GM18951 (cell line): ENCODE measurements at regions not wholly inside any gene's neighbourhood (a gene's known extent, or its start where the extent isn't known, plus 50 kb on each side); places are given as distances from the start of the nearest gene placed in this dataset.

ENCODE experiments used
- POLR2A ChIP-seq: IDR thresholded peaks from 4 replicates; pipeline ENCODE4 v1.6.1; 2011; ENCODE audit warnings: mild to moderate bottlenecking; ENCODE audit not compliant: insufficient read length, insufficient read depth; ENCODE audit errors: extremely low read depth
- in situ Hi-C: fragments of 300-500 bp; cut with MboI; formaldehyde crosslinking; loops from one replicate; pipeline ENCODE4 v1.12.0; 2022; ENCODE audit warnings: low sequenced_read_pairs, mixed read lengths, inconsistent platforms; ENCODE audit not compliant: unreplicated experiment

DNA sequence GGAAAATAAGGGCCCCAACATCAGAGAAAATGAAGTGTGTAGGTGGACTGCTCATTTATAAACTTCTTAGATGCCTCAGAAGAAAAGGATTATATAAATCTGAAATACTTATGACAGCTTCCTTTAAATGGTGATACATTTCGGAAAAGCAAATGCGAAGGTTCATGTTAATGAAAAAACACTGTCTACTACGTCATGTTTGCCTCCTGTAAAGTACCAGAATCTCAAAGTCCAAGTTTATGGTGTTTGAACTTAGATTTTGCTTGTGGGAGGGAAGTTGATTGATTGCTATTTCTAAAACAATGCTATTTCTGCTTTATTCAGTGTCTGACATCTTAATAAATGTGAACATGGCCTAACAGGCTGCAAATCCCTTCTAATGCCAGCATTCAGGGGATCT, 514.6 kb downstream of the ZNF608 start:
- no peak for TF ChIP-seq POLR2A
- in situ Hi-C loops, result no loop called here

DNA sequence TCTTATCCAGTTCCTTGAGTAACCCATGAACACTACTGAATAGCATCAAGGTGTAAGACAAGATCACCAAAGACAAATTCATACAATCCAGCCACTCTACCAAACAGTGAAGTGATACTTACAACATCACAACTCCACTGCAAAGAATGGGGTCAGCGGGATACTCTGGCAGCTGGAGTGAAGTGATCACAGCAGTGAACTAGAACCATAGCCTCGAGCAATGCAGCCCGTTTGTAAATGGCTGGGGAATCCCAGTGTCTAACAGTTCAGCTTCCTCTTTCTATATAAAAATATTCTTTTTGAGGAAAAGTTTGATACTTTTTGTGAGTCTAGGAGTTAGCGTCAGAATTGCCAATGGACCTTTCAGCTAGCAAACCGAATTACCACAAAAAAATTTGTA, 515.2 kb downstream of the ZNF608 start:
- in situ Hi-C loops, result no loop called here
- no peak for TF ChIP-seq POLR2A

DNA sequence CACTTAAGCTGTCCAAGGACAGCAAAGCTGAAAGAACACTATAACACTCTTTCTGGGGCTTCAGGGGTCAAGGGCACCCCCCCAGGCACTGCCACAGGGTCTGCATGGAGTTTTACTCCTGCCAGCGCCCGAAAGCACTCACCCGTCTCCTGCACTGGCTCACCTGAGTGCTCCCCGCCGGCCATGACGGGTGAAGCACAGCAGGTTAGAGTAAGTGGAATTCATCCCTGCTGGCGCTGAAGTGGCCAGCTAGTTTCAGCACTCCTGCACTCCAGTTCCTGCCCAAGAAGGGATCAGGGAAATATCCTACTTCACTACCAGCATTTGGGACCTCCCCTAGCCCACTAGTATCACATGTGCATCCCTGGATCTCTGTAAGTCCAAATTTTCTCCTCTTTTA, 516.0 kb downstream of the ZNF608 start:
- in situ Hi-C loops, result no loop called here

DNA sequence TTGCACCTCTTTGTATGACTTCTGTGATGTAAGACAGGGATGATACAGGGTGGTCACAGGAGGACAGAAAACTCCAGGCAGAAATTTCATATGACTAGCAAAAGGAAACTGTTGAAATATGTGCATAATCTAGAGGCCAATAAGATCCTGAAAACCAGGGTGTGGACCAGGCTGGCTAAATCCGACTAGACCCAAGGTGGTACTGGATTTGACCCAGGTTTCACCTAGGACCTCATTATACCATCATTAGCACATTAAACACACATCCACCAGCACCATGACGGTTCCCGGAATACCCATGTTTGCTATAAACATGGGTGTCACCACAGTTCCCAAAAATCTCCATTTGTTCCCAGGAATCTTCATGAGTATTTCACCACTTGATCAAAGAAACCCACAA, 517.1 kb downstream of the ZNF608 start:
- in situ Hi-C loops, result no loop called here
- TF ChIP-seq POLR2A, result no peak

More for the DNA sequence above, 516.0 kb downstream of the ZNF608 start:
- no peak for TF ChIP-seq POLR2A

DNA sequence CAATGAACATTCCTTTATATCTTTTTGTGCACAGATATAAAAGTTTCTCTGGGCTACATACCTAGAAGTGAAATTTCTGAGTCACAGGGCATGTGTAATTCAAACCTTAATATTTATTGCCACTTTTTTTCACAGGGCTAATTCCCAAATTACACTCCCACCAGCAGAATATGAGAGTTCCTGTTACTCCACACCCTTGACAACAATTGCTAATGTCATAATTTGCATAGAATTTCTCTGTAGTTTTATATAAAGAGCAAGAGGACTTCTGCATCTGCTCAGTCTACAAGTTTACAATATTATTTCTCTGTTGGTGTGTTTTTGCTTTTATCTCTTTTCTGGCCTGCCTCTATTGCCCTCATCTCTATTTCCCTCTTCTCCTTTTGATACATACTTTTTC, 518.5 kb downstream of the ZNF608 start:
- TF ChIP-seq POLR2A, result no peak
- in situ Hi-C loops, result no loop called here

DNA sequence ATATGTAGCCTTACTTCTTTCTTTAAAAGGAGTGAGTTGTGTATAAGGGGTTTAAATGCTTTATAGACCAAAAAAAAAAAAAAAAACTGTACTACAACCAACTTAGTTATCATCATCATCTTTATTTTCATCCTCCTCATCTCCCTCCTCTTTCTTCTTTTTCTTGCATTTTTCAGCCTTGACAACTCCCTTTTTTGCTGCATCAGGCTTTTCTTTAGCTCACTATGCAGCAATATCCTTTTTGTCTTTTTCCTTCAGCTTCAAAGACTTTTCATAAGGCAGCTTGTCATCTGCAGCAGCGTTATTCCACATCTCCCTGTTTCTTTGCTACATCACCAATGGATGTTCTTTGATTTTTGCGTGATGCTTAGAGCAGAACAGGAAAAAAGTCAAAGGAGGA, 526.0 kb downstream of the ZNF608 start:
- no peak for TF ChIP-seq POLR2A
- in situ Hi-C loops, result no loop called here

DNA sequence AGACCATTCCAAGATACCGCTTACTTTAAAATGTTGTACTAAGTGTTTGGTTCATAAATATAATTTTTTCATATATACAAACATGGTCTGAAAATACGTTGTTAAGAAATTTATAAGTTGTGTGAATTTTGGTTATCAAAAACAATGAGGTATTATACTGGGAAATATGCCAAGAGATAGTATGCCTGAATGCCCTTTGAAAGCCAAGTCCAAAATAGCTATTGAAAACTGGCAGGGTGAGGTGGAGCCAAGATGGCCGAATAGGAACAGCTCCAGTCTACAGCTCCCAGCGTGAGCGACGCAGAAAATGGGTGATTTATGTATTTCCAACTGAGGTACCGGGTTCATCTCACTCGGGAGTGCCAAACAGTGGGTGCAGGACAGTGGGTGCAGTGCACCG, 533.5 kb downstream of the ZNF608 start:
- TF ChIP-seq POLR2A, result no peak
- in situ Hi-C loops, result no loop called here

DNA sequence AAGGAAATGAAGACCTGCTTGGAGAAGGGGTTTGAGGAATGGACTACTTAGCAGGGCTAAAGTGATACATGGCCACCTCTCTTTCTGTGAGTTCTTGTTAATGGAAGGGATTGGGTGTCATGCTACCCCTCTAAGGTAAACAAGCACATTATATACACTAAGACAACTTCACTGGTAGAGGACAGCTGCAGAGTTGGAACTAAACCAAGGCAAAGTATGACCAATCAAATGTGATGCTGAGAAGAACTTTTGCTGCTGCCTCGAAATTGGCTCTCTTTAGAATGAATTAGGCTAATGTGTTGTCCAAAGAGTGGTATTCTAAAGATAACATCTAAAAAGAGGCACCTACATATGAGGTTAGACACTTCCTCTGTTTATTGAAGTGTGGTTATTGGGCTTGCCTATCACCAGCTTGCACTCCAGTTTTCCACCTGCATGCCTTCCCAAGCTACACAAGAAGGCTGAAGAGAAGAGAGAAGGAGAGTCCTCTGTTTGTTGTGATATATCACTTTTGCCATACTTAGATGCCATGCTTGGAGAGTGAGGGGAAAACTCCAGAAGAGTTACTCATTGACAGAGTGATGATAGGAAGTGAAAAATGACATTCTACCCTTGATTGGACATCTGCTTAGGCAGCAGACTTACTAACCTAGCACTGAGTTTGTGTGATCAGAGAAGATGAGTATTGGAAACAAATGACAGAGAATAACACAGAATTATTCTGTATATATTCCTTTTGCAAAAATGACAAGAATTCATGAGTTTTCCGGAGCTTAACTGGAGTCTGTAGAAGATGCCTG, 536.1 kb downstream of the ZNF608 start:
- in situ Hi-C loops, result no loop called here
- no peak for TF ChIP-seq POLR2A

DNA sequence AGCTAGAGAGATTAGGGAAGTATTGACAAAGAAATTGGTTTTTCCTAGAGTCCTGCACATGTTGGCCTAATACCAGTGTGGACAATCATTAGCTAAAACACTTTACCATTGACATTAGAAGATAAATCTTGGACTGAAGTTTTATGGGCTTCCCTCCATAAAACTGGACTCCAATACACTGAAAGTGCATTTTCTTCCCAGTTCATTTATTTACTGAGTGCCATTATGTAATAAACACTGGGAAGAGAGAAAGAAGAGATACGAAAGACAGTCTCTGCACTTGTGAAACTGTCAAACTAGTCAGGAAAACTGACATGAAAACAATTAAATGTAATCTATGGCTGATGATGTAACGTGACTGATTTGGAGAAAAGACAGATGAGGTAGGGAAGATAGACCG, 539.3 kb downstream of the ZNF608 start:
- TF ChIP-seq POLR2A, result no peak
- in situ Hi-C loops, result no loop called here

DNA sequence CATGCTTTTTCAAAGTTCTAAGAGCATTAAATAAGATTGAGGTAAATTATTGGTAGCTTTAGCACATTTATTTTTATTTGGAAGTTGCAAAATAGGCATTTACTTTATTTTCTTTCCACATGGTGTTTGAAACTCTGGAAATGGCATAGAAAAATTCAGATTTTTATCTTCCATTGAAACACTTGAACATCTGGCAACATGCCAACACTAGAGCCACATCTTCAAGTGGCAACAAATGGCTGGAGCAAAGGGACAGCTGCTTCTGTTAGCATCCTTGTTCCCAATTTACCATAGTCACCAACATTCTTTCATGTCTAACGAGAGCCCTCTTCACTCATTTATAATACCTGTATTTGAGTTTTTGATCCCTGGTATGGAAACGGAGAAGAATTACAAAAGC, 539.9 kb downstream of the ZNF608 start:
- TF ChIP-seq POLR2A, result no peak
- in situ Hi-C loops, result no loop called here

DNA sequence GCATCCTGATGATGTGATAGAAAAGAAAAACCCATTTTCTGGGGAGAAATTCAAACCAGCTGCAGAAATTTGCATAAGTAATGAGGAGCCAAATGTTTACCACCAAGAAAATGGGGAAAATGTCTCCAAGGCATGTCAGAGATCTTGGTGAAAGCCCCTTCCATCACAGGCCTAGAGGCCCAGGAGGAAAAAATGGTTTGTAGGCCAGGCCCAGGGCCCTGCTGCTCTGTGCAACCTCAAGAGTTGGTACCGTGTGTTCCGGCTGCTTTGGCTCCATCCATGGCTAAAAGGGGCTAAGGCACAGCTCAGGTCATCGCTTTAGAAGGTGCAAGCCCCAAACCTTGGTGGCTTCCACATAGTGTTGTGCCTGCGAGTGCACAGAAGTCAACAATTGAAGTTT, 543.1 kb downstream of the ZNF608 start:
- in situ Hi-C loops, result no loop called here
- no peak for TF ChIP-seq POLR2A

DNA sequence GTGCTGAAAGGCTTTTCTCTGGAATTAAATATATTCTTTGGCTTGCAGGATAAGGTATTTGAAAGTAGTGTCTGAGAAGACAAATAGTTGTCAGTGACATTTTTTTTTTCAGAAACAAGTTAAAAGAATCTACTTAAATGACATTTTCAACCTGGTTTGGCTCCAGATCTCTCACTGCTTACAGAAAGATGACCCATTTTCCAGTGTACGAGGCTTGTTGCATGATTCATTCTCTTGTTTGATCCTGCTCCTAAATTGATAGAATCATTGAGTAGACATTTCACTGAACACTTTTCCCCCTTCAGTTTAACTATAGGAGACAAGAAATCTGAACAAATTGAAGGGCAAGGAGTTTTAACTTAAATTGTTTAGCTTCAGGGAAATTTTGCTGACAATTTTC, 546.1 kb downstream of the ZNF608 start:
- in situ Hi-C loops, result no loop called here
- no peak for TF ChIP-seq POLR2A

DNA sequence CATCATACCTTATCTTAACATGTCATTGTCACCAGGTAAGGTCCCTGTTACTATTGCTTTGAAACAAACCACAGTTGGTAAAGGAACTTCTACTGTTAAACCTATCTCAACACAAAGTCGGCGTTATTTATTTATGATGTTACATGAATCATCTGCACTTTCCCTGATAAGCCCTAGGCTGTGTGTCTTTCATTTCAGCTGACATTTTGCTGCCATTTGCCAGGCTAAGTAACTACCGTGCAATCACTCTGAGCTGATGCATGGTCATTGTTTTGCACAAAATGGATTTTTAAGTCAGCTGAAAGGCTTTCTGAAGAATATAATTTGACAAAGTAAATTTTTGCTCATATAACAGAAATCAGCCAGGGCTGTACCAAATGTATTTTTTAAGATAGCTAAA, 546.5 kb downstream of the ZNF608 start:
- TF ChIP-seq POLR2A, result no peak
- in situ Hi-C loops, result no loop called here

DNA sequence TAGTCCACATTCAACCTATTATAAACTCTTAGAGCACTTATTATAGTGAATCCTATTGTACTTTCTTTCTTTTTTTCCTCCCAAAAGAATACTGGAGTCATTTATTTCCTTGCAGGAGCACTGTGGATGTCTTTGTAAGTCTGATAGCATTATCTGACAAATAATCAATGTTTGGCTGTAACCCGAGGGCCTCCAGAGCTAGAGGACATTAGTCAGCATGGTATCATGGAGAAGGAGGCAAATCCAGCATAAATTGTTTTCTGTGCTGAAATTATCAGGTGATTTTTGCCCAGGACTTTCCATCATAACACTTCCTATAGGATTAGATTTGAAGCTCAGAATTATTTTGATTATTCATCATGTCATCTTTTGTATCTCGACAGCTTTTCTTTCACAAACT, 551.0 kb downstream of the ZNF608 start:
- TF ChIP-seq POLR2A, result no peak
- in situ Hi-C loops, result no loop called here

DNA sequence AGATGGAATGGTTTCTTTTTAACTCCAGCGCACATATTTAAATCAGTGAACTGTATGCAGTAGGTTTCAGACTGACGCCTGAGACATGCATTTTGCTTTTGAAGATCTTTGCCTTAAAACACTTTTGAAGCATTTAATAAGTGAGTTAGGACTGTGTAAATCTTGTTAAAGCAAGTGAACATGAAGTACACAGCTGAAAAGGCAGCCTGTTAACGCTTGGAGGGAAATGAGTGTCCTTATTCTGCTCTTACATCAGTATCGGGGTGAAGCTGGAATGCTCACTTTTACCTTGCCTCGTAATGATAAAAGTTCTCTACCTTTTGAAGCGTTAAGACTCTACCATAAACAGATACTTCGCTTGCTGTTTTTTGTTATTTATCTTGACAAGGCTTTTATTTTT, 552.2 kb downstream of the ZNF608 start:
- in situ Hi-C loops, result no loop called here
- no peak for TF ChIP-seq POLR2A
